ENCODE measurements at regions not wholly inside any gene's neighbourhood (a gene's known extent, or its start where the extent isn't known, plus 50 kb on each side); places are given as distances from the start of the nearest gene placed in this dataset.

DNA sequence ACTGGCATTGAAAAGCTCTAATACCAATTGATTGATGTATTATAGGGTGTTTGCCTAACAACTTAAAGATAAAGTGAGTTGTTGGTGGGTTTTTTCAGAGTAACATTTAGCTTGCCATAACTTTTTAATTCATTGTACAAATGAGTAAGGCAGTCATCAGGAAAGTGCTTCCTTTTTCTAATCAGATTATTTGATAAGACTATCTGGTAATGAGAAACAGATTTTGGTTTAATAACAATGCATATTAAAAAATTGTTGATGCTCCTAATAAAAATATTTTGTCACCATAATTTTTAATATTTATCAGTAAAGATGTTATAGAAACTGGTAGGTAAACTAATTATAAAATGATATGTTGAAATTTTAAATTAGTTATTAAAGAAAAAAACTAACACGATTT, 51.3 kb downstream of the BLTP1 start:
- DNase-seq, result no peak

GRCh38 chr4:122205687-122206086, 53.6 kb downstream of the BLTP1 start:
- DNase-seq, result no peak

DNA sequence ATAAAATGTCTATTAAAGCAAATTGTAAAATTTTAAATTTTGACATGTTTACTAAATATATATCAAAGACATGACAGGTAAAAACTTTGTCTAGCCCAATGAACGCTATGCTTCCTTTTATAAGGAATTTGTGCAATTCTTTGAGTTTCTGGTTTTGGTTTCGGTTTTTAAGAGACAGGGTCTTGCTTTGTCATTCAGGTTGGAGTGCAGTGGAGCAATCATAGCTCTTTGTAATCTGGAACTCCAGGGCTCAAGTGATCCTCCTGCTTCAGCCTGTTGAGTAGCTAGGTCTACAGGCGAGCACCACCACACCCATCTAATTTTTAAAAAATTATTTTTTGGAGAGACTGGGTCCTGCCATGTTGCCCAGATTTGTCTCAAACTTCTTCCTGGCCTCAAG, 60.7 kb downstream of the BLTP1 start:
- no peak for DNase-seq

GRCh38 chr4:122218762-122219161, 66.6 kb downstream of the BLTP1 start:
- peak; percentile 5 for DNase-seq

DNA sequence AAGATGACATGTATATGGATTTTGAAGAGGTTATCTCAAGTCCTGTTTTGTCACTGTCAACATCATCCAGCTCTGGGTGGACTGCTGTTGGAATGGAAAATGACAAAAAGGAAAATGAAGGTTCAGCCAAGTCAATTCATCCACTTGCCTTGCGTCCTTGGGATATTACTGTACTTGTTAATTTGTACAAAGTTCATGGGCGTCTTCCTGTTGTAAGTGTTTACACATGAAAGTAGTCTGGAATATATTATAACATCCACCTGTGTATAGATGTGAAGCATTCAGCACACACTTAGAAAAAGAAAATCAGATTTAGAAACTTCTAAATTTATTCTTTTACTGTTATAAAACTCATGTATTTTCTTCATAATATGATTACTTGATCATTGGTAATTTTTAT, 67.2 kb downstream of the BLTP1 start:
- DNase-seq, result no peak

- DNase-seq, result no peak
Measured at GRCh38 chr4:122221322-122221721, 69.2 kb downstream of the BLTP1 start.

- DNase-seq, result peak; percentile 26
Measured at GRCh38 chr4:122224348-122224747, 72.2 kb downstream of the BLTP1 start.

DNA sequence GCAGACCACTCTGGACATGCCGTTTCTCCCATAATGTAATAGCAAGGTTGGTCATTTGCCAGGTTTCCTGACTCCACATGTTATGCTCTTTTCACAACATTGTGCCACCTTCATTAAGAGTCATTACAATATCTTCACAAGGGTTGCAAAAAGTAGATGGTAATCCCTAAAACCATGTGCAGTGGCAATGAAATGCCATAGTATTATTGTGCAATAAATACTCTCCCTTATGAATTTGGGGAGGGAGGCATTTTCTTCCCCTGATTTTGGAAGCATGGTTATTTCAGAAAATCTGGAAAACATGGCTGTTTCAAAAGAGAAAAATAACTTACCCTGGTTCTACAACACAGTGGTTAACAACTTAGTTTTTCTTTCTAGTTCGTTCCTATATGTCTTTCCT, 75.1 kb downstream of the BLTP1 start:
- no peak for DNase-seq

DNA sequence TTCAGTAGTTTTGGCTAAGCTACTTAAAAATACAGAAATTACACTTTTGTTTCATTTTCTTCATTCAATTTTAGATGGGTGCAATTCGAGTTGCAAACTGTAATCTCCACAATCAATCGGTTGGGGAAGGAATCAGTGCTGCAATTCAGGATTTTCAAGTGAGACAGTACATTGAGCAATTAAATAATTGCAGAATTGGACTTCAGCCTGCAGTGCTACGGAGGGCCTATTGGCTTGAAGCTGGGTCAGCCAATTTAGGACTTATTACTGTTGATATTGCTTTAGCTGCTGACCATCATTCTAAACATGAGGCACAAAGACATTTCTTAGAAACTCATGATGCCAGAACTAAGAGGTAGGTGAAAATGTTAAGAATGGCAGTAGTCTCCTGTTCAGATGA, 77.7 kb downstream of the BLTP1 start:
- DNase-seq, result no peak

GRCh38 chr4:122232633-122233032, 80.5 kb downstream of the BLTP1 start:
- DNase-seq, result no peak

DNA sequence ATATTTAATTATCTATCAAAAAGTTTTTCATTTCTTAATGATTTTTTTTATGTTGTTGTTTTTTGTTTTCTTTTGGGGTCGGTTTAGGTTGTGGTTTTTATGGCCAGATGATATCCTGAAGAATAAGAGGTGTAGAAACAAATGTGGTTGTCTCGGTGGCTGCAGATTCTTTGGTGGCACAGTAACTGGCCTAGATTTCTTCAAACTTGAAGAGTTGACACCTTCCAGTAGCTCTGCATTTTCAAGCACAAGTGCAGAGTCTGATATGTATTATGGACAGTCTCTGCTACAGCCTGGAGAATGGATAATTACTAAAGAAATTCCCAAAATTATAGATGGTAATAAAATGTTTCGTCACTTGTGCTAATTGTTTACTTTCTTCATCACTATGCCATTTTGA, 82.6 kb downstream of the BLTP1 start:
- DNase-seq, result no peak

DNA sequence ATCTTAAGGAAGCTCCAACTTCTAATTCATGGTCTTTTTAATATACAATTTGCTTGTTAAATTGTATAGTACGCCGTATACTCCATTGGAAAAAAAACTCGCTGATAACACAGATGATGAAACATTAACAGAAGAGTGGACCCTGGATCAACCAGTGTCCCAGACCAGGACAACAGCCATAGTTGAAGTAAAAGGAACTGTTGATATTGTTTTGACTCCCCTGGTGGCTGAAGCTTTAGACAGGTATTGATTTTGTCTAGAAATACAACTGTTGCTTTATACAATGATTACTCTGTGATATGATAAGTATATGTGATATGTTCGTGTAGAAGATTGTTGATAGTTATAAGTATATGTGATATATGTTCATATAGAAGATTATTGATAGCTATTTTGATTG, 91.7 kb downstream of the BLTP1 start:
- DNase-seq, result no peak

DNA sequence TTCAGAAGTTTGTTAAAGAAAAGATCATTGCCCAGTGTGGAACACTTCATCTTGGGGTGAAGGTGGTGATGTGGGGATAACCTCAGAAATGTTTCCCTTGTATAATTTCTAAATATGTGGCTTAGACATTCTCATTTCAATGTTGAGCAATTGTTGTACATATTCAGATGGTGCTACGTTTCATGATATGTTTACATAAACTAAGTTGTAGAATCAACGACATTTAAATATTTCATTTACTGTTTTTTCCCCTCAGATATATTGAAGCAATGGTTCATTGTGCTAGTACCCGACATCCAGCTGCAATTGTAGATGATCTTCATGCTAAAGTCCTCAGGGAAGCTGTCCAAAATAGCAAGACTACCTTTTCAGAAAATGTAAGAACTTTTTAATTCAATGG, 92.6 kb downstream of the BLTP1 start:
- no peak for DNase-seq

DNA sequence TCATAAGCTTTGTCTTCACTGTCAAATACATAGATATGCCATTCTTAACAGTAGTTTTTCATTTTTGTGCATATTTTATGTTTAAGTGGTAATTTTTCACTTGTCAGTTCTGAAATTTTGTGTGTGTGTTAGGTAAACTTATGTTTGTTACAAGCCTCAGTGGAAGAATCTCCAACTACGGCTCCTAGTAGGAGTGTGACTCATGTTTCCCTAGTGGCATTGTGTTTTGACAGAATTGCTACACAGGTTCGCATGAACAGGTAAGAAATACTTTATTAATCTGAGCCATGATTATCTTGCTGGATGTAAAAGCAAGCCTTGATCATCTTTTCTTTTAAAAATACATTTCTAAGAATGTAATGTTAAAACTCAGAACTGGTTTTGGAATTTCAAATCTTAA, 94.4 kb downstream of the BLTP1 start:
- no peak for DNase-seq

- DNase-seq, result peak; percentile 2
Measured at GRCh38 chr4:122249357-122249756, 97.2 kb downstream of the BLTP1 start.

DNA sequence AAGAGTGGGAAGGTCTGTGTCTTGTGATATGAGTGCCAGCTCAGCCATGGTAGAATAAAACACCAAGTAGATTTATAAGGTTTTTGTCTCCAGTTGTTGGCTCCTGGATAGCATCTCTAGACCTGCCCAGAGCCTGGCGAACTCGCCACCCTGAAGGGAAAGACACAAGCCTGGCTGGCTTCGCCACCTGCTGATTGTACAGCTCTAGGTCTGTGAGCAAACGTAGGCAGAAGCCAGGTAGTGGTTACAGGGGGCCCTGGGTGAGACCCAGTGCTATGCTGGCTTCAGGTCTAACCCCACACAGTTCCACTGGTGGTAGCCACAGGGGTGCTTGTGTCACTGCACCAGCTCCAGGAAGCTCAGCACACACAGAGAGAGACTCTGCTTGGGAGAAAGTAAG, 100.5 kb downstream of the BLTP1 start:
- DNase-seq, result no peak

- no peak for DNase-seq
Measured at GRCh38 chr4:122259849-122260248, 107.7 kb downstream of the BLTP1 start.

DNA sequence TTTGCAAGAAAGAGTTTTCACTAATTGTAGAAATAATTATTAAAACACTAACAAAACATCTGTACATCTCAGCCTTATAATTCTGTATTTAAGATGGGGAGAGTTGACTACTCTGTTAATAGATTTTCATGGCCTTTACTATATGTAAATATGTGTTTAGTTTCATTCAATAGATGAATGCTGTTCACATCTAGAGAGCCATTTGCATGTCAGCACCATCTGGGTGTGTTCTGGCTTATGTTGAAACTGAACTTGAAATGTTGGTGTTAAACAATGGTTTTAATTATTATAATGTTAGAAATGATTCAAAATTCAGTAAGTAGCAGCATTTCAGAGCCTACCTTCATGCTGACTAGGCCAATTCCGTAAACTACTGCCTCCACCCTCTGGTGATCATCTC, 102.5 kb upstream of the ADAD1 start:
- DNase-seq, result no peak

- no peak for DNase-seq
Measured at GRCh38 chr4:122278976-122279375, 99.8 kb upstream of the ADAD1 start.

GRCh38 chr4:122279670-122280069, 99.1 kb upstream of the ADAD1 start:
- DNase-seq, result no peak

DNA sequence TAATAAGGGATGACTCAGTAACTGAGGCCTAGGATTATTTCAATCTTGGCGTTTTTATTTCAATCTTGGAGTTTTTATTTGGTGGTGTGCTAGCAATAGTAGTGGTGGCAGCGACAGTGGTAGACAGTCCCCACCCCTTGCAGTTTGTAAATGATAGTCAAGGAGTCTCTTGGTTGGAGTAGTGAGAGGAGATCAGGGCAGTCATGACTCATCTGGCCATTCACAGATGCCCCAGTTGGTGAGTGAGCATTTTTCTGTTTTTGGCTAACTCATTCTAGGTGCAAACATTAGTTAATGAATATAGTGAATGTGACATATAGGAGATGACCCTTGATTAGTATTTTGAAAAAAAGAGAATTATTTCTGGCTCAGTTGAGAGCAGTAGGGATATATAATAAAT, 93.5 kb upstream of the ADAD1 start:
- DNase-seq, result no peak

GRCh38 chr4:122293374-122294365, 85.1 kb upstream of the ADAD1 start:
- DNase-seq, result no peak

DNA sequence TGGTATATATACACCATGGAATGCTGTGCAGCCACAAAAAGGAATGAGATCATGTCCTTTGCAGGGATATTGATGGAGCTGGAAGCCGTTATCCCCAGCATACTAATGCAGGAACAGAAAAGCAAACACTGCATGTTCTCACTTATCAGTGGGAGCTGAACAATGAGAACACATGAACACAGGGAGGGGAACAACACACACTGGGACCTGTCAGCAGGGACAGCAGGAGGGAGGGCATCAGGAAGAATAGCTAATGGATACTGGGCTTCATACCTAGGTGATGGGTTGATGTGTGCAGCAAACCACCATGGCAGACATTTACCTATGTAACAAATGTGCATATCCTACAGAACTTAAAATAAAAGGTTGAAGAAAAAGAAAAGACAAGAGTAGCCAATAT, 81.1 kb upstream of the ADAD1 start:
- no peak for DNase-seq

DNA sequence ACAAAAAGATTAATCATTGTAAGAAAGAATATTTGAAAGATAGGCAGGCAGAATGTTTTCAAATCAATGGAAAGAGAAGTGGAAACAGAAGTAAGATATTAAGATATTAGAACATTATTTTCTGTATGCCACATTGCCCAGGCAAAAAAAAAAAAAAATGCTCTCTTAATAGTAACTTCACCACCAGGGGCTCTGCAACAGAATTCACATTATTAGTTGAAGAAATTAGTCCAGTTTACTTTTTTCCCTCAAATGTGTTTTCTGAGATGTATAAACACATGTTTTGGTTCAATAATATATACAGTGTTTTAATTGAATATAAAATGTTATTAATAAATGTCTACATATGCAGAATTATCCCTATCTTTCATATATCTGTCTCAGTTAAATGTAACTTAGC, 78.0 kb upstream of the ADAD1 start:
- DNase-seq, result no peak
